ENCODE measurements at regions not wholly inside any gene's neighbourhood (a gene's known extent, or its start where the extent isn't known, plus 50 kb on each side); places are given as distances from the start of the nearest gene placed in this dataset.
"Not testable (repeated sequence)": the region's sequence is repeated elsewhere in the genome, so short reads cannot be mapped to it uniquely, and the experiment has no call there.

DNA sequence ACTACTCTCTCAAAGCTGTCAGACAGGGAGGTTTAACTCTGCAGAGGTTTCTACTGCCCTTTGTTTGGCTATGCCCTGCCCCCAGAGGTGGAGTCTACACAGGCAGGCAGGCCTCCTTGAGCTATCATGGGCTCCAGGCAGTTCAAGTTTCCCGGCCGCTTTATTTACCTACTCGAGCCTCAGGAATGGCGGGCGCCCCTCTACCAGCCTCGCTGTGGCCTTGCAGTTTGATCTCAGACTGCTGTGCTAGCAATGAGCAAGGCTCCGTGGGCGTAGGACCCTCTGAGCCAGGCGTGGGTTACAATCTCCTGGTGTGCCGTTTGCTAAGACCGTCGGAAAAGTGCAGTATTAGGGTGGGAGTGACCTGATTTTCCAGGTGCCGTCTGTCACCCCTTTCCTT is 124.3 kb downstream of the PTCHD1 start:
- not testable (repeated sequence) for H3K4me3 Mint-ChIP-seq; H3K27ac Mint-ChIP-seq; H3K27me3 Mint-ChIP-seq; H3K36me3 Mint-ChIP-seq; DNase-seq (ENCODE audit: low spot score in 2 of 2); H3K4me1 Mint-ChIP-seq; H3K9me3 Mint-ChIP-seq; ATAC-seq (ENCODE audit: low read depth)

GRCh38 chrX:23465105-23465791 is 130.6 kb downstream of the PTCHD1 start:
- H3K27me3 Mint-ChIP-seq, result no peaks in the 10 kb centered on the region
- peaks cover 3% of the 10 kb centered on the region for H3K36me3 Mint-ChIP-seq
- H3K27ac Mint-ChIP-seq, result no peak overlapping the region
- no peaks in the 10 kb centered on the region for H3K4me1 Mint-ChIP-seq
- peaks cover 10% of the 10 kb centered on the region for H3K9me3 Mint-ChIP-seq
- no peak for DNase-seq (ENCODE audit: low spot score in 2 of 2)
- H3K4me3 Mint-ChIP-seq, result no peak overlapping the region
- no peak for ATAC-seq (ENCODE audit: low read depth)

GRCh38 chrX:23465985-23466384 is 131.3 kb downstream of the PTCHD1 start:
- DNase-seq (ENCODE audit: low spot score in 2 of 2) (no peak), ATAC-seq (ENCODE audit: low read depth) (no peak)
- no peak overlapping the region for H3K4me3 Mint-ChIP-seq
- H3K9me3 Mint-ChIP-seq, result peaks cover 10% of the 10 kb centered on the region
- no peaks in the 10 kb centered on the region for H3K4me1 Mint-ChIP-seq
- H3K27ac Mint-ChIP-seq, result no peak overlapping the region
- H3K27me3 Mint-ChIP-seq, result no peaks in the 10 kb centered on the region
- peaks cover 3% of the 10 kb centered on the region for H3K36me3 Mint-ChIP-seq

DNA sequence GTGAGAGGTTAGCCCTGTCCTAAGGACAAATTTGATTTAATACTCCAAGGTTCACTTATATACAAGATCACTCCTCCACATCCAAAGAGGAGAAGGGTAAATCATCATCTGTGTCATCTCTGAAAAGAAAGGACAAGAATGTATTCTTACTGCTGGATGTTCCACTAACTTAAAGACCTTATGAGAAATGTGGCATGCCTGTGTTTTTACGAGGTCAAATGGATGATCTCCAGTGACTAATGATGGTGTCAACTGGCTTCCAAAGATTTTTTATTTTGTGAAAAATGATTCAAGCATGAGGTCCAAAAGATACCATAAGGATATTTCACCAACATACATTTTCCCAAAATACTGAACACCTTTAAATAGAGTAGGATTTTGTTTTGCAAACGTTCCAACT is 143.4 kb downstream of the PTCHD1 start:
- ATAC-seq (ENCODE audit: low read depth) (no peak), DNase-seq (ENCODE audit: low spot score in 2 of 2) (no peak)
- Mint-ChIP-seq H3K36me3 (peaks cover 10% of the 10 kb centered on the region), H3K4me3 (no peak overlapping the region), H3K4me1 (no peaks in the 10 kb centered on the region), H3K27ac (no peak overlapping the region), H3K27me3 (peaks cover 6% of the 10 kb centered on the region), H3K9me3 (peaks cover 11% of the 10 kb centered on the region)

DNA sequence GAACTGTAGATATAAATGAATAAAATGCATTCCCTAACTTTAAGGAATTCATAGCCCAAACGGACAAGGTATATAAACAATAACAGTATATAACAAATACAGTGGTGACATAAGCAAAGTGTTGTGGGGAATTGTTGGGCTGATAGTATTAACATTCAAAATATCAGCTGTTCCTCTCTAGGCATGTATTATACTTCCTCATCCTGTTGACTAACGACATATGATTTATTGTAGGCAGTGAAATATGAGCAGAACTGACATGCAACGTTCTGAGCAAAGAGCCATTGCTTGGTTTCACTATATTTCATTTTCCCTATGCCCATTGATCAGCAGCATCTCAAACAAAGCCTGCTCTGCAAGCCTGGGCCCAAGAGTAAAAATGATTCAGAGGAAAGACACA is 143.9 kb downstream of the PTCHD1 start:
- Mint-ChIP-seq H3K27ac (no peak overlapping the region), H3K9me3 (peaks cover 11% of the 10 kb centered on the region), H3K27me3 (peaks cover 6% of the 10 kb centered on the region), H3K4me1 (no peaks in the 10 kb centered on the region), H3K4me3 (no peak overlapping the region), H3K36me3 (peaks cover 10% of the 10 kb centered on the region)
- ATAC-seq (ENCODE audit: low read depth) (no peak), DNase-seq (ENCODE audit: low spot score in 2 of 2) (no peak)

DNA sequence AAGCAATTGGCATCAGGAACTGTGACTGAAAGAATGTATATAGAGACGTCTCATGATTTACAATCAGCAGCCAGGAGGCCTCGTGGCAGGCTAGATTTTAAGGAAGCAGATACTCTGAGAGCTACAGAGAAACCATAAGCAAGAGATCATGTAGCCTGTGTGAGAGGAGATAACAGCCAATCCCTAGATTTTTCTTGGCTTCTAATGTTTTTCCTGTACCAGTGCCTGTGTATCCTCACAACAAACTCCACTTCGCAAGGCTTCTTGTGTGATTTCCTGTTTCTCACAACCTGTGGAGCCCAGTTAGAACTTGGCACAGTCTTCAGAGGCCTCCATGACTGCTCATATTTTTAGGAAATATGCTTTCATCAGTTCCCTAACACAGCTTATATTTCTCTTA is 147.9 kb downstream of the PTCHD1 start:
- no peak overlapping the region for H3K27ac Mint-ChIP-seq
- no peaks in the 10 kb centered on the region for H3K4me1 Mint-ChIP-seq
- H3K36me3 Mint-ChIP-seq, result peaks cover 4% of the 10 kb centered on the region
- H3K27me3 Mint-ChIP-seq, result peaks cover 4% of the 10 kb centered on the region
- DNase-seq (ENCODE audit: low spot score in 2 of 2), result no peak
- no peak overlapping the region for H3K4me3 Mint-ChIP-seq
- H3K9me3 Mint-ChIP-seq, result peaks cover 5% of the 10 kb centered on the region
- ATAC-seq (ENCODE audit: low read depth), result no peak

- Mint-ChIP-seq H3K36me3 (peaks cover 5% of the 10 kb centered on the region), H3K4me3 (no peak overlapping the region), H3K4me1 (no peaks in the 10 kb centered on the region), H3K27ac (no peak overlapping the region), H3K27me3 (peaks cover 4% of the 10 kb centered on the region), H3K9me3 (peaks cover 6% of the 10 kb centered on the region)
- no peak for DNase-seq (ENCODE audit: low spot score in 2 of 2)
- no peak for ATAC-seq (ENCODE audit: low read depth)
These were observed 148.7 kb downstream of the PTCHD1 start for GRCh38 chrX:23483396-23483795.

DNA sequence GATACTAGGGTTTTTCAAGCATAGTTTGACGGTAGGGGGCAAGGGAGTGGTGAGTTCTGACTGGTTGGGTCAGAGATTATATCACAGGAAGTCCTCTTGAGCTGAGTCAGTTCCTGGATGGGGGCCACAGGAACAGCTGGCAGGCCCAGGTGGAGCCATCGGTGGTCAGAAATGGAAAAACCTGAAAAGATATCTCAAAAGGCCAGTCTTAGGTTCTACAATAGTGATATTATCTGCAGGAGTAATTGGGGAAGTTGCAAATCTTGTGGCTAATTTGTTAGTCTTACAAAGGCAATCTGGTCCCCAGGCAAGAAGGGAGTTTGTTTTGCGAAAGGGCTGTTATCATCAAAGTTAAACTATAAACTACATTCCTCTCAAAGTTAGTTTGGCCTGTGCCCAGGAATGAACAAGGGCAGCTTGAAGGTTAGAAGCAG is 159.3 kb downstream of the PTCHD1 start:
- DNase-seq (ENCODE audit: low spot score in 2 of 2), result no peak
- no peaks in the 10 kb centered on the region for H3K36me3 Mint-ChIP-seq
- peaks cover 1% of the 10 kb centered on the region for H3K9me3 Mint-ChIP-seq
- no peak for ATAC-seq (ENCODE audit: low read depth)
- no peak overlapping the region for H3K27ac Mint-ChIP-seq
- no peaks in the 10 kb centered on the region for H3K27me3 Mint-ChIP-seq
- no peak overlapping the region for H3K4me3 Mint-ChIP-seq
- H3K4me1 Mint-ChIP-seq, result peaks cover 2% of the 10 kb centered on the region

DNA sequence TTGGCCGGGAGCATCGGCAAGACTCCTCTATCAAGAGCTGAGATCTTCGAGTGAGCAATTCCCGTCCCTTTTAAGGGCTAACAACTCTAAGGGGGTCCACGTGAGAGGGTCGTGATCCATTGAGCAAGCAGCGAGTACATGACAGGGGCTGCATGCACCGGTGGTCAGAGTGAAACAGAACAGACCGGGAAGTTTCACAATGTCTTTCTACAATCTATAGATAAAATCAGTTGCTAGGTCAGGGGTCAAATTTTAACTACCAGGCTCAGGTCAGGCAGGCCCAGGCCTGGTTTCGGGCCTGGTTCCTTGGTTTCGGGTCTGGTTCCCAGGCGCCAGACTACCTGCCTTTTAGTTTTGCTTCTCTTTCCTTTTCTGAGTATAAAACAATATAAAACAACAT is 160.1 kb downstream of the PTCHD1 start:
- DNase-seq (ENCODE audit: low spot score in 2 of 2), result no peak
- H3K27me3 Mint-ChIP-seq, result no peaks in the 10 kb centered on the region

GRCh38 chrX:23497919-23498318 is 163.3 kb downstream of the PTCHD1 start:
- H3K27me3 Mint-ChIP-seq, result no peaks in the 10 kb centered on the region
- no peaks in the 10 kb centered on the region for H3K9me3 Mint-ChIP-seq
- no peaks in the 10 kb centered on the region for H3K36me3 Mint-ChIP-seq
- ATAC-seq (ENCODE audit: low read depth) (no peak), DNase-seq (ENCODE audit: low spot score in 2 of 2) (no peak)
- no peak overlapping the region for H3K27ac Mint-ChIP-seq
- H3K4me3 Mint-ChIP-seq, result no peak overlapping the region
- H3K4me1 Mint-ChIP-seq, result peaks cover 2% of the 10 kb centered on the region

More for the DNA sequence above, 160.1 kb downstream of the PTCHD1 start:
- peaks cover 2% of the 10 kb centered on the region for H3K4me1 Mint-ChIP-seq
- H3K27ac Mint-ChIP-seq, result no peak overlapping the region
- peaks cover 1% of the 10 kb centered on the region for H3K9me3 Mint-ChIP-seq
- ATAC-seq (ENCODE audit: low read depth), result no peak
- no peaks in the 10 kb centered on the region for H3K36me3 Mint-ChIP-seq
- no peak overlapping the region for H3K4me3 Mint-ChIP-seq

DNA sequence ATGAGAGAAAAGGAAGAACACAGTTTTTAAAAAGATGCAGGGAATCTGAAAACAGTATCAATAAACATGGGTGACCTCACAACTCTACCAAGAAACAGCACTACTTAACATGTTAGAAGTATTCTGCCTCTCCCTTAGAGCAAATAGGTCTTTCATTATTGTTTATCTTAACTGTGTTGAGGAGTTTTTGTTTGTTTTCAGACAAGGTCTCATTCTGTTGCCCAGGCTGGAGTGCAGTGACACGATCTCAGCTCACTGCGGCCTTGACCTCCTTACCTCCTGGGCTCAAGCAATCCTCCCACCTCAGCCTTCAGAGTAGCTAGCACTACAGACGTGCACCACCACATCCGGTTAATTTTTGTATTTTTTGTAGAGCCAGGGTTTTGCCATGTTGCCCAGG is 165.3 kb upstream of the PRDX4 start:
- ATAC-seq (ENCODE audit: low read depth) (no peak), DNase-seq (ENCODE audit: low spot score in 2 of 2) (no peak)
- no peaks in the 10 kb centered on the region for H3K36me3 Mint-ChIP-seq
- H3K4me3 Mint-ChIP-seq, result no peak overlapping the region
- H3K27me3 Mint-ChIP-seq, result no peaks in the 10 kb centered on the region
- H3K27ac Mint-ChIP-seq, result no peak overlapping the region
- H3K4me1 Mint-ChIP-seq, result no peaks in the 10 kb centered on the region
- no peaks in the 10 kb centered on the region for H3K9me3 Mint-ChIP-seq

DNA sequence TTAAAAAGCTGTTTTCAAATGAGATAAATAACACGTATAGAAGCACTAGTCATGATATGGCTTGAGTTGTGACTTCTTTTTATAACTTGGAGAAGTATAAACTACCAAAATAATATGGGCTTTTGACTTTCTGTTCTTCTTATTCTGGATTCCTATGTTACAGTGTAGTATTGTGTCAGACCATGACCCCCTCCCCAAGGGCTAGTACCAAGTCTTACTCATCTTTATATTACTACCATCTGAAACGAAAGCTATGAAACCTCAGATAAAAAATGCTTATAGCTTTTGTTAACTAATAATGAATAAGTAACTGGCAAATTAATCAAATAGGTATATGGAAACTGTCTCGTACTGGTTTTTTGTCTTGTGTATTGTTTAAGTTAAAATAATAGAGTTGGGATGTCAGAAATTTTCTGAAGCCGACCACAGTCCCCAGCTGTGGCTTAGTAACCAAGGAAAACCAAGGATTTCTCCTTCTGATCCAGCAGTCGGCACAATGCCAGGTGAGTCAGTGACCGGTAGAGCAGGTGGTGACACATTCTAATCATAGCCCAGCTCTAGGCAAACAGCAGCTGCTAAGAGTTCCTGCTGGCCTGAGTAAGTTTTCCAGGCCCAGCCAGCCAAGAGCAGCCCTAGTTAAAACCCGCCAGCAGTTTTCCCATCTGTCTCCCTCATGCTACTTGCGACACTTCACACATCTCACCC is 163.3 kb upstream of the PRDX4 start:
- no peaks in the 10 kb centered on the region for H3K9me3 Mint-ChIP-seq
- H3K4me1 Mint-ChIP-seq, result no peaks in the 10 kb centered on the region
- no peak overlapping the region for H3K4me3 Mint-ChIP-seq
- H3K27me3 Mint-ChIP-seq, result no peaks in the 10 kb centered on the region
- H3K36me3 Mint-ChIP-seq, result no peaks in the 10 kb centered on the region
- ATAC-seq (ENCODE audit: low read depth), result no peak
- H3K27ac Mint-ChIP-seq, result no peak overlapping the region
- no peak for DNase-seq (ENCODE audit: low spot score in 2 of 2)

GRCh38 chrX:23504540-23504884 is 162.8 kb upstream of the PRDX4 start:
- Mint-ChIP-seq H3K4me3 (no peak overlapping the region), H3K36me3 (no peaks in the 10 kb centered on the region), H3K9me3 (peaks cover 2% of the 10 kb centered on the region), H3K27me3 (no peaks in the 10 kb centered on the region), H3K4me1 (no peaks in the 10 kb centered on the region), H3K27ac (no peak overlapping the region)
- ATAC-seq (ENCODE audit: low read depth) (no peak), DNase-seq (ENCODE audit: low spot score in 2 of 2) (no peak)

DNA sequence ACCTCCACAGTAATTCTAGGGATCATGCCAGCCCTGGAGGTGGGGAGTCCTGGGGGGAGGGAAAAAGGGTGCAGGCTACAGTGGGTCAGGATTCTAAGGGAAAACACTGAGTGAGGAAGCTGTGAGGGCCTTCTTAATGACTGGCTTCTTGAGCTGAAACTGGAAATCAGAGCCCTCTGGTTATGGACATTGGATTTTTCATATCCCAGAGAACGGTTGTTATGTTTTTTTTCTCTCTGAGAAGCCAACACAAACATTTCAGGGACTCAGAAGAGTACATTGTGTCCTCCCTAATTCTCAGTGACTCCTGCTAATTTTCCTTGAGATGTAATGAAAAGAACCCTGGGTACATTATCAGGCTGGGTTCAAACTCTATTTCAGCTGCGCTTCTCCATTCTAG is 162.4 kb upstream of the PRDX4 start:
- Mint-ChIP-seq H3K4me1 (no peaks in the 10 kb centered on the region), H3K27me3 (no peaks in the 10 kb centered on the region), H3K4me3 (no peak overlapping the region), H3K9me3 (peaks cover 2% of the 10 kb centered on the region), H3K36me3 (no peaks in the 10 kb centered on the region), H3K27ac (no peak overlapping the region)
- ATAC-seq (ENCODE audit: low read depth) (no peak), DNase-seq (ENCODE audit: low spot score in 2 of 2) (no peak)

All from memory B cell (primary cell).